Lower lobe of right lung (tissue), 2 donors: ENCODE measurements at regions not wholly inside any gene's neighbourhood (a gene's known extent, or its start where the extent isn't known, plus 50 kb on each side); places are given as distances from the start of the nearest gene placed in this dataset.

Experiments used
- ATAC-seq, 2 donors: fragments of 200-7000 bp; cut with Tn5 transposase; one replicate each; pipeline ENCODE4 v1.9.1; 2020 to 2022; ENCODE audit warnings: mild to moderate bottlenecking in 2 of 2, moderate library complexity in 2 of 2
- DNase-seq: peaks from one replicate; pipeline ENCODE4 v3.0.0-alpha.2; 2020
- H3K27ac ChIP-seq: fragments of 200-600 bp; one replicate; pipeline ENCODE4 v1.8.0; 2022
- H3K27me3 ChIP-seq: fragments of 200-600 bp; one replicate; pipeline ENCODE4 v1.8.0; 2022; ENCODE audit warnings: low read depth
- H3K36me3 ChIP-seq: fragments of 200-600 bp; one replicate; pipeline ENCODE4 v1.8.0; 2022; ENCODE audit warnings: mild to moderate bottlenecking
- H3K4me1 ChIP-seq: fragments of 200-600 bp; one replicate; pipeline ENCODE4 v1.8.0; 2022
- H3K4me3 ChIP-seq: fragments of 200-600 bp; one replicate; pipeline ENCODE4 v1.8.0; 2022; ENCODE audit warnings: mild to moderate bottlenecking
- H3K9me3 ChIP-seq: fragments of 200-600 bp; one replicate; pipeline ENCODE4 v1.8.0; 2022
- intact Hi-C: fragments of 100-400 bp; cut with DNase I; formaldehyde crosslinking; loops from one replicate; pipeline ENCODE4 v1.11.0; 2022
- TF ChIP-seq, protein P1 (sequence below): fragments of 200-600 bp; IDR thresholded peaks from one replicate; pipeline ENCODE4 v1.8.0; 2022; ENCODE audit warnings: antibody characterized with exemption, mild to moderate bottlenecking
- donor health status: DM: no; HTN: yes; CAD: no; lungs with severe emphysema.

DNA sequence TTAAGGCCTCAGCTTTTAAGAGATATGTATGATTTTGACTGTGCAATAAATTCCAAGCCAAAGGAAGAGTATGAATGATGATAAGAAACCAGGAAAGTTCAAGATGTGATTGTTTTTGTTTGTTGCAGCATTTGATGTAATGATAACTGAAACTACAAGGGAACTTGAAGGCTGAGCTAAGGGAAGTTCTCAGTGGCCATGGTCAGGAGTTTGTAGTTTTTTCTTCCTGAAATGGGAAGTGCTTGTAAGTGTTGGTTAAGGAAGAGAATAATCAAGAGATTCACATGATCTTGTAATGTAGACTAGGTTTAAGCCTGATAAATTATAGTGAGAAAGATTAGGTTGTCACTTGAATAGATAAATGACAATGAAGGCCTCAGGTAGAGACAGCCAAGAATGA lies 53.4 kb downstream of the PTCHD4 start:
- no peaks in the 10 kb centered on the region for H3K27me3 ChIP-seq
- no peak overlapping the region for H3K4me3 ChIP-seq
- DNase-seq (no peak), ATAC-seq (no peak)
- no peaks in the 10 kb centered on the region for H3K4me1 ChIP-seq
- no peaks in the 10 kb centered on the region for H3K9me3 ChIP-seq
- no peak overlapping the region for H3K27ac ChIP-seq
- H3K36me3 ChIP-seq: no peaks in the 10 kb centered on the region
- intact Hi-C loops: no loop called here
- TF ChIP-seq, protein P1, sequence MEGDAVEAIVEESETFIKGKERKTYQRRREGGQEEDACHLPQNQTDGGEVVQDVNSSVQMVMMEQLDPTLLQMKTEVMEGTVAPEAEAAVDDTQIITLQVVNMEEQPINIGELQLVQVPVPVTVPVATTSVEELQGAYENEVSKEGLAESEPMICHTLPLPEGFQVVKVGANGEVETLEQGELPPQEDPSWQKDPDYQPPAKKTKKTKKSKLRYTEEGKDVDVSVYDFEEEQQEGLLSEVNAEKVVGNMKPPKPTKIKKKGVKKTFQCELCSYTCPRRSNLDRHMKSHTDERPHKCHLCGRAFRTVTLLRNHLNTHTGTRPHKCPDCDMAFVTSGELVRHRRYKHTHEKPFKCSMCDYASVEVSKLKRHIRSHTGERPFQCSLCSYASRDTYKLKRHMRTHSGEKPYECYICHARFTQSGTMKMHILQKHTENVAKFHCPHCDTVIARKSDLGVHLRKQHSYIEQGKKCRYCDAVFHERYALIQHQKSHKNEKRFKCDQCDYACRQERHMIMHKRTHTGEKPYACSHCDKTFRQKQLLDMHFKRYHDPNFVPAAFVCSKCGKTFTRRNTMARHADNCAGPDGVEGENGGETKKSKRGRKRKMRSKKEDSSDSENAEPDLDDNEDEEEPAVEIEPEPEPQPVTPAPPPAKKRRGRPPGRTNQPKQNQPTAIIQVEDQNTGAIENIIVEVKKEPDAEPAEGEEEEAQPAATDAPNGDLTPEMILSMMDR: no peak

DNA sequence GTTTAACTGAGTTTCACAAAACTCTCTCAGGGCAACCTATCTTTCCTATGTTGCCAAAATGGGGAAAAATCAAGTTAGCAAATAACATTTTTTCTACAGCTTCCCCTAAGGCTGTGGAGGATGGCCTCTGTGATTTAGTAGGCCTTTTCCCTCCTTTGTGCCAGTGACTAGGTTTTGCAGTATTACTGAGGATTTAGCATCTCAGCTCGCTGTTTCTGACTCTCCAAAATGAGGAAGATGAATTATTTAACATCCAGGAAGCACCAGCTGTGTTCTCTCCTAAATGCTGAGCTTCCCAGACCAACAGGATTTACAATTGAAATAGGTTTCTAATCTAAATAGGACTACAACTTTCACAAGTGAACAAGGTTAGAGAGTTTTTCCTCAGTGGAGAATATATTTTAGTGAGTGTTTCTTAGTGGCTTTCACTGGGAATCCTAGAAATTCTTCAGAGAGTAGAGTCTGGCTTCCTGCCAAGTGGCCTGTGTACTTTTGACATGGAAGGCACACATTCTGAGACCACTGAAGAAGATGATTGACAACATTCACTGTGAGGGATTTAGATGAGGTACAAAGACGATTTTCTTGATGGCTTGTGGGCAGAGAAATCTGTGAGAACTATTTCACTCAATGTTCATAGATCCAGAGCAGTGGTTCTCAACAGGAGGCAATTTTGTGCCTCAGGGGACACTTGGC lies 62.4 kb downstream of the PTCHD4 start:
- no peaks in the 10 kb centered on the region for H3K4me1 ChIP-seq
- intact Hi-C loops: no loop called here
- H3K27ac ChIP-seq: no peak overlapping the region
- H3K4me3 ChIP-seq: no peak overlapping the region
- peak in 1 of 2 donors; percentile 48 for ATAC-seq
- H3K9me3 ChIP-seq: no peaks in the 10 kb centered on the region
- TF ChIP-seq, protein P1: no peak
- H3K27me3 ChIP-seq: no peaks in the 10 kb centered on the region
- no peak for DNase-seq
- H3K36me3 ChIP-seq: no peaks in the 10 kb centered on the region

DNA sequence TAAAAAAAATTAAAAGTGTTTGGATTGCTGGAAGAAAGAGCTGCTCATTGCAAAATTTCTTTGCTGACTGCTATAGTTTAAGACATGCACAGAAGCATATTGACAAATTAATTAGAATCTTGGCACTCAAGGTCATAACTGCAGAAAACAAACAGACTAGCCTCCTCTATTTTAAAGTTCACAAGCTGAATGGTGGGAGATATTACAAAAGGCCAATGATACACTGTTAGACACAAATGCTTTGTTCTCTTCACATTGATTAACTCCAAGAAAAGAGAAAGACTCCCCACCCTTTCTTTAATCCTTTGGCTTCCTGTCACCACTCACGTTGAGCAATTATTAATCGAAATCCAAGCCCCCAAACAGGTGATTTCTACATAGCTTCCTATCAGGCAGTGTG lies 69.1 kb downstream of the PTCHD4 start:
- DNase-seq: no peak
- TF ChIP-seq, protein P1: no peak
- Histone ChIP-seq H3K36me3 (no peaks in the 10 kb centered on the region), H3K4me1 (no peaks in the 10 kb centered on the region), H3K27ac (no peak overlapping the region), H3K27me3 (no peaks in the 10 kb centered on the region), H3K9me3 (no peaks in the 10 kb centered on the region), H3K4me3 (no peak overlapping the region)
- intact Hi-C loops: no loop called here
- no peak for ATAC-seq

DNA sequence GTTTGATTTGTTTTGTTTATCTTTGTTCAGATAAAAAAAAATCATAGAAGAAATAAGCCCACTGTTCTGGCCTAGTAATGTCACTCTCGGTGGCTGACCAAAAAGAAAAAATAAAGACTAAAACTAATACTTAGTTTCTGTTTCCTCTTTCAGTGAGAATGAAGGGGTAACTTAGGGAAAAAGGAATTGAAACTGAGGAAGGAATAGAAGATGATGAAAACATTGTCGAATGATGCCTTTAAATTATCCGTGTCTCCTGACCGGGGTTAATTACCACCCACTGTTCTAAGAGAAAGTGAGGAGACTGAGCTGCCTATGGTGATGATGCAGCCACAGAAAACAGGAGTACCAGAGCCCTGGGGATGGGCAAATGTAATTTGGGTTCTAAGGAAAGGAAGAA lies 73.1 kb downstream of the PTCHD4 start:
- TF ChIP-seq, protein P1: no peak
- H3K4me1 ChIP-seq: no peaks in the 10 kb centered on the region
- H3K4me3 ChIP-seq: no peak overlapping the region
- no peaks in the 10 kb centered on the region for H3K36me3 ChIP-seq
- DNase-seq (no peak), ATAC-seq (peak in 1 of 2 donors; percentile 50)
- H3K27me3 ChIP-seq: no peaks in the 10 kb centered on the region
- no peaks in the 10 kb centered on the region for H3K9me3 ChIP-seq
- no peak overlapping the region for H3K27ac ChIP-seq
- intact Hi-C loops: no loop called here

DNA sequence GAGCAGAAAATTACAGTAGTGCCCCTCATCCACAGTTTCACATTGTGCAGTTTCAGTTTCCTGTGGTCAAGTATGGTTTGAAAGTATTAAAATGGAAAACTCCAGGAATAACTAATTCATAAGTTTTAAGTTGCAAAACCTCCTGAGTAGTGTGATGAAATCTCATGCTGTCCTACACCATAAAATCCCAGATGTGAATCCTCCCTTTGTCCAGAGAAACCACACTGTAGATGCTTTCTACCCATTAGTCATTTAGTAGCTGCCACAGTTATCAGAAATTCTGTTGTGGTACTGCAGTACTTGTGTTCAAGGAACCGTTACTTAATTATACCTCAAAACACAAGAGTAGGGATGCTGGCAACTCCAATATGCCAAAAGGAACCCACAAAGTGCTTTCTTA lies 74.7 kb downstream of the PTCHD4 start:
- TF ChIP-seq, protein P1: no peak
- no peaks in the 10 kb centered on the region for H3K4me1 ChIP-seq
- no peak overlapping the region for H3K4me3 ChIP-seq
- intact Hi-C loops: no loop called here
- no peaks in the 10 kb centered on the region for H3K36me3 ChIP-seq
- H3K27me3 ChIP-seq: no peaks in the 10 kb centered on the region
- no peak for DNase-seq
- H3K9me3 ChIP-seq: no peaks in the 10 kb centered on the region
- no peak for ATAC-seq
- H3K27ac ChIP-seq: no peak overlapping the region
